ENCODE measurements at regions not wholly inside any gene's neighbourhood (a gene's known extent, or its start where the extent isn't known, plus 50 kb on each side); places are given as distances from the start of the nearest gene placed in this dataset.

- TF ChIP-seq POLR2A (IDR thresholded peaks at IDR 0.05; ENCODE audit: low read length), result no peak
- no peak for TF ChIP-seq GATA1 (IDR thresholded peaks at IDR 0.05; ENCODE audit: low read depth, low read length)
Observed at GRCh38 chr5:110333384-110333783, 393.1 kb downstream of the TMEM232 start.
